ENCODE measurements at regions not wholly inside any gene's neighbourhood (a gene's known extent, or its start where the extent isn't known, plus 50 kb on each side); places are given as distances from the start of the nearest gene placed in this dataset.

- ChIA-PET POLR2A (no interaction called here), CTCF (no interaction called here)
- BruUV-seq (replicated peaks): no TSS peak
- no peak for ATAC-seq
- DNase-seq (ENCODE audit: low read depth, low spot score): no peak
- Histone ChIP-seq H3K27me3 (ENCODE audit: control insufficient read depth, insufficient read depth, low read length) (no peaks in the 10 kb centered on the region), H3K9me3 (ENCODE audit: control insufficient read depth, insufficient read depth, low read depth, low read length) (no peaks in the 10 kb centered on the region), H3K4me1 (ENCODE audit: control insufficient read depth, insufficient read depth, low read length) (no peaks in the 10 kb centered on the region), H3K27ac (ENCODE audit: low read length) (no peak overlapping the region), H3K36me3 (ENCODE audit: control insufficient read depth, insufficient read depth, low read length) (no peaks in the 10 kb centered on the region), H3K4me3 (ENCODE audit: low read depth in 2 of 2, low read length in 2 of 2) (no peak overlapping the region)
- intact Hi-C loops (cut with micrococcal nuclease; ENCODE audit: unreplicated experiment) (no loop called here), in situ Hi-C loops (cut with HindIII; ENCODE audit: low pct_unique_long_range_greater_than_20kb, low sequenced_read_pairs) (no loop called here)
- TF ChIP-seq, protein P1, sequence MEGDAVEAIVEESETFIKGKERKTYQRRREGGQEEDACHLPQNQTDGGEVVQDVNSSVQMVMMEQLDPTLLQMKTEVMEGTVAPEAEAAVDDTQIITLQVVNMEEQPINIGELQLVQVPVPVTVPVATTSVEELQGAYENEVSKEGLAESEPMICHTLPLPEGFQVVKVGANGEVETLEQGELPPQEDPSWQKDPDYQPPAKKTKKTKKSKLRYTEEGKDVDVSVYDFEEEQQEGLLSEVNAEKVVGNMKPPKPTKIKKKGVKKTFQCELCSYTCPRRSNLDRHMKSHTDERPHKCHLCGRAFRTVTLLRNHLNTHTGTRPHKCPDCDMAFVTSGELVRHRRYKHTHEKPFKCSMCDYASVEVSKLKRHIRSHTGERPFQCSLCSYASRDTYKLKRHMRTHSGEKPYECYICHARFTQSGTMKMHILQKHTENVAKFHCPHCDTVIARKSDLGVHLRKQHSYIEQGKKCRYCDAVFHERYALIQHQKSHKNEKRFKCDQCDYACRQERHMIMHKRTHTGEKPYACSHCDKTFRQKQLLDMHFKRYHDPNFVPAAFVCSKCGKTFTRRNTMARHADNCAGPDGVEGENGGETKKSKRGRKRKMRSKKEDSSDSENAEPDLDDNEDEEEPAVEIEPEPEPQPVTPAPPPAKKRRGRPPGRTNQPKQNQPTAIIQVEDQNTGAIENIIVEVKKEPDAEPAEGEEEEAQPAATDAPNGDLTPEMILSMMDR (IDR thresholded peaks at IDR 0.05): no peak
- TF ChIP-seq REST (IDR thresholded peaks at IDR 0.05; ENCODE audit: insufficient read depth in 1 of 2, low read depth in 2 of 2, low read length in 1 of 2): peak; percentile 95 to 96
Observed at GRCh38 chr2:58834404-58834803, 593.3 kb upstream of the FANCL start.

DNA sequence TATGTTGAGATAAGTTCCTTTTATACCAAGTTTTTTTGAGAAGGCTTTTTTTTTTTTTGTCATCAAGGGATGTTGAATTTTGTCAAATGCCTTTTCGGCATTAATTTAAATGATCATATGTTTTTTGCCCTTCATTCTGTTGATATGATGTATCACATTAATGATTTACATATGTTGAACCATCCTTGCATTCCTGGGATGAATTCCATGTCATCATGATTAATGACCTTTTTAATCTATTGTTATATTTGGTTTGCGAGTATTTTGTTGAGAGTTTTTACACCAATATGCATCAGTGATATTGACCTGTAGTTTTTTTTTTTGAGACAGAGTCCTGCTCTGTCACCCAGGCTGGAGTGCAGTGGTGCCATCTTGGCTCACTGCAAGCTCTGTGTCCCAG, 585.7 kb upstream of the FANCL start:
- in situ Hi-C loops (cut with HindIII; ENCODE audit: low pct_unique_long_range_greater_than_20kb, low sequenced_read_pairs) (no loop called here), intact Hi-C loops (cut with micrococcal nuclease; ENCODE audit: unreplicated experiment) (no loop called here)
- Histone ChIP-seq H3K27me3 (ENCODE audit: control insufficient read depth, insufficient read depth, low read length) (no peaks in the 10 kb centered on the region), H3K4me3 (ENCODE audit: low read depth in 2 of 2, low read length in 2 of 2) (no peak overlapping the region), H3K9me3 (ENCODE audit: control insufficient read depth, insufficient read depth, low read depth, low read length) (no peaks in the 10 kb centered on the region), H3K36me3 (ENCODE audit: control insufficient read depth, insufficient read depth, low read length) (no peaks in the 10 kb centered on the region), H3K4me1 (ENCODE audit: control insufficient read depth, insufficient read depth, low read length) (no peaks in the 10 kb centered on the region), H3K27ac (ENCODE audit: low read length) (no peak overlapping the region)
- no peak for TF ChIP-seq TCF7L2 (IDR thresholded peaks at IDR 0.05; ENCODE audit: low read depth, low read length)
- TF ChIP-seq, protein P1 (IDR thresholded peaks at IDR 0.05): no peak
- TF ChIP-seq REST (IDR thresholded peaks at IDR 0.05; ENCODE audit: insufficient read depth in 1 of 2, low read depth in 2 of 2, low read length in 1 of 2): no peak
- TF ChIP-seq POLR2AphosphoS5 (IDR thresholded peaks at IDR 0.05; ENCODE audit: low read depth, low read length): no peak
- TF ChIP-seq SIN3A (IDR thresholded peaks at IDR 0.05; ENCODE audit: borderline replicate concordance, insufficient read depth, low read depth, low read length): no peak
- ATAC-seq (no peak), DNase-seq (ENCODE audit: low read depth, low spot score) (no peak)
- BruUV-seq (replicated peaks): no TSS peak
- POLR2A ChIA-PET: no interaction called here
- CTCF ChIA-PET: no interaction called here
